B cell (primary cell): ENCODE measurements at regions not wholly inside any gene's neighbourhood (a gene's known extent, or its start where the extent isn't known, plus 50 kb on each side); places are given as distances from the start of the nearest gene placed in this dataset.

ENCODE experiments used
- CTCF ChIP-seq: fragments of 200-600 bp; IDR thresholded peaks from one replicate; pipeline ENCODE4 v1.8.0; 2022; ENCODE audit warnings: antibody characterized with exemption, mild to moderate bottlenecking
- EZH2 ChIP-seq: IDR thresholded peaks from 2 replicates; pipeline ENCODE4 v1.6.1; 2012; ENCODE audit warnings: borderline replicate concordance, low read depth, mild to moderate bottlenecking, moderate library complexity, low read length; ENCODE audit not compliant: insufficient read depth, poor library complexity, severe bottlenecking

GRCh38 chr7:88686468-88687229 is 72.9 kb upstream of the ZNF804B start:
- no peak for TF ChIP-seq CTCF
- TF ChIP-seq EZH2, result no peak
